ENCODE measurements at regions not wholly inside any gene's neighbourhood (a gene's known extent, or its start where the extent isn't known, plus 50 kb on each side); places are given as distances from the start of the nearest gene placed in this dataset.
A peak's percentile ranks its signal among the peaks of the same experiment; 100 is the strongest.
"Not testable (repeated sequence)": the region's sequence is repeated elsewhere in the genome, so short reads cannot be mapped to it uniquely, and the experiment has no call there.

DNA sequence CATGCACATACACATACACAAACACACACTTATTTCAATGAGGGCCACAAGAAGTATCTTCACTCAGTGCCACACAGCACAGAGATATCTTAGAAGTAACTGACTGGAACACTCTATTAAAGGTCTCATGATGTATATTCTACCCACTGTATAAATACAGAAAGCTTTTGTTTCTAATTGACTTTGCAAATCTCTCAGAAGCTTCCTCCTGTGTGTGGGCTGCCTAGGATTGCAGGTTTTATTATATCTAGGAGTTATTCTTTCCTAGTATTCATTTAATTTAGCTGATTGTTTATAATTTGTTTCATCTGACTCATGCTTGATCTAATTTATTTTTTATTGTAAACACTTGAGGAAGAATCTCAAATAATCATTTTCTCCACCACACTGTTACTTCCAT lies 262.4 kb upstream of the ACTBL2 start:
- no peak for DNase-seq (ENCODE audit: low spot score)

DNA sequence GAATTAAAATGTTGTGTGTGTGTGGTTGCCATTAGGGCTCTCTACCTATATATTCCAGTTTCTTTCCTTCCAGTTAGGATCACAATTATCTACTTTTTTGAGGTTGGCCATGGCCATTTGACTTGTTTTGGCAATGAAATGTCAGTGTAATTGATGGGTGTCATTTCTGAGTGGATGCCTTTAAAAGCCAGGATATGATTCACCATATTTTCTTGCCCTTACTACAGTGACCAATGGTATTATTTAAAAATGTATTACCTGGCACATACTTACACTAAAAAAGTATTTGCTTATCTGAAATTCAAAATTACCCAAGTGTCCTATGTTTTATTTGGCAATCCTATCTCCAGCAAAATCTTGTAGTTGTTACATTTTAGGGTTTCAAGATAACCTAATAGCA lies 258.7 kb upstream of the ACTBL2 start:
- no peak for DNase-seq (ENCODE audit: low spot score)

GRCh38 chr5:57738787-57739186 lies 256.2 kb upstream of the ACTBL2 start:
- DNase-seq (ENCODE audit: low spot score) = no peak

DNA sequence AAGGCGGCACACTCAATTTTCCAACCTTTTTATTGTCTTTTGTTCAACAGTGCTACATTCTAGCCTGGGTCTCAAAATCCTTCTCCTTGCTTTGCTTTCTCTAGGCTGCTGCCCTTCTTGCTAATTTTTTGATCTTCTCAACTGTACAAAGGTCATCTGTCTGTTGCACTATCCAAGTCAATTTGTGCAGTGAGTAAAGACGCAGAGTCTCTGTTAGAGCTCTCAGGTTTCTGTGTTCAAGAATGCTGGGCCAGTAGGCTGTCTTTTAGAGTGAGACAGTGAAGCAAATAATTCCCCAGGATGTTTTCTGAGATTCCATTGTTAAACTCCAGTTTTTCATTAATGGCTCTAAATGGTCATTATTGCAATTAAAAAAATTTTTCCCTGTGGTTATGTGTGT lies 255.7 kb upstream of the ACTBL2 start:
- no peak for DNase-seq (ENCODE audit: low spot score)

DNA sequence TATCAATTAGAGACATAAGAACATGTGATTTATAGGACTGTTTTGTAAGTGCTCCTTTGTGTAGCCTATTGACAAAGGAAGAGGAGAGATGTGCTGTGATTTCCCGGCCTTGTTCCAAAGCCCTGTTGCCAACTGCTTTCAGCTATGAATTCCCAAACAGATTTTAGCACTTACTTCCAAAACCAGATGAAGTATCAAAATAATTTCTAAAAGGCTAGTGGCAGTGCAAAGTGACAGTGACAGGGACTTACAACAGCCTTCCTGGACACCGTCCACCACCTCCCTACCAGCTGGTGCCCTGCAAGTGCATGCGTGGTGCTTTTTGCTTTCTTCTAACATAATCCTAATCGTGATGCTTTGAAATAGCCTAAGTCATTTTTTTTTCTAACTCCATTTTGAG lies 254.1 kb upstream of the ACTBL2 start:
- DNase-seq (ENCODE audit: low spot score) = no peak

DNA sequence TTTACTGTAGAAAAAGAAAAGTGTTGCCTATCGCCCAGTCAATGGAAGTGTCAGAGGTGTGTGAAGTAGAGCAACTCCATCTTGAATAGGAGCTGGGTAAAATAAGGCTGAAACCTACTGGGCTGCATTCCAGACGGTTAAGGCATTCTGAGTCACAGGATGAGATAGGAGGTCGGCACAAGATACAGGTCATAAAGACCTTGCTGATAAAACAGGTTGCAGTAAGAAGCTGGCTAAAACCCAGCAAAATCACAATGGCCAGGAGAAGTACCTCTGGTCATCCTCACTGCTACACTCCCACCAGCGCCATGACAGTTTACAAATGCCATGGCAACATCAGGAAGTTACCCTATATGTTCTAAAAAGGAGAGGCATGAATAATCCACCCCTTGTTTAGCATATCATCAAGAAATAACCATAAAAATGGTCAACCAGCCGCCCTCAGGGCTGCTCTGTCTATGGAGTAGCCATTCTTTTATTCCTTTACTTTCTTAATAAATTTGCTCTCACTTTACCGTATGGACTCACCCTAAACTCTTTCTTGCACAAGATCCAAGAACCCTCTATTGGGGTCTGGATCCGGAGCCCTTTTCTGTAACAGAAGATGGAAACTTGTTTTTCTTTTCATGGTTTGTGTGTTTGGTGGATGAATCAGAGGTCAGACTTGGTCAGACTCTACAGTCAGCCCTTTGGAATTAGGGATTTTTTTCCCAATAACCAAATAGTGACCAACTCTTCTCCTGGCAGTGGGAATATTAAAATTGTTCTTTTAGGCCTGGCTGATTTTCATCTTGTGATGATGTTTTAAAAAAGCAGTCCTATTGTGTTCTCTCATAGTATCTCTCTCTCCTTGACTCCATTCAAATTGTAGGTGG lies 252.9 kb upstream of the ACTBL2 start:
- peak; percentile 76 for DNase-seq (ENCODE audit: low spot score)

DNA sequence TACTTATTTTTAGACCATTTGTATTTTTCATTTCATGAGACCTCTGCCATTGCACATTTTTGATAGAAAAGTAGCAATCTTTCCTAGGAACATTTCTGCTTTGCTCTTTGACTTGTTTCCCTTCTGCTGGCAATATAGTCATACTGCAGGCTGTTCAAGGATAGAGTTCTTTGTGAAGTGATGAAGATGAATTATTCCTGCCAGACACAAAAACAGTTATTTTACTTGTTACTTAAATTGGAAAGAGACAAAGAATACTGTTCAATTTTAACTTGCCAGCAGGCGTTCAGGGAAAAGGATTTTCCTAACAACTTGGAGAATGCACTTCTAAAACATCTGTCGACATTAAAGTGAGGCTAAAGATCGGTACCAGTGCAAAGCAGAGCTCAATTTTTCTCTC lies 251.7 kb upstream of the ACTBL2 start:
- DNase-seq (ENCODE audit: low spot score) = no peak

DNA sequence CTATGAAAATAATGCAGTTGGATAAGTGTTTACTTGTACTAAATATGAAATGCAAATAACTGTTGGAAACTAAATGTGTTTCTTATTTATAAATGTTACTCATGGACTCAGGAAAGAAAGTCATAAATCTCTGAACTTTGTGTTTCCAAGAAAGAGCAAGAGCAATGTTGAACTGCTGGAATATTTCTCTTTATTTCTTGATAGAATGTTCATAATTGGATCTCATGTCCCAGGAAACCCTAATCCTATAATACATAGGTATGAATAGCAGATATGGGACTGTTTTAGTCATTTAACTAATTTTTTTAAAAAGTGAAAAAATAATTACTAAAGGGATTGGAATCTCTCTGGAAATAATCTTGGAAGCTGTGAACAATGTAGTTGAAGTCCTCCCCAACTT lies 245.0 kb upstream of the ACTBL2 start:
- no peak for DNase-seq (ENCODE audit: low spot score)

DNA sequence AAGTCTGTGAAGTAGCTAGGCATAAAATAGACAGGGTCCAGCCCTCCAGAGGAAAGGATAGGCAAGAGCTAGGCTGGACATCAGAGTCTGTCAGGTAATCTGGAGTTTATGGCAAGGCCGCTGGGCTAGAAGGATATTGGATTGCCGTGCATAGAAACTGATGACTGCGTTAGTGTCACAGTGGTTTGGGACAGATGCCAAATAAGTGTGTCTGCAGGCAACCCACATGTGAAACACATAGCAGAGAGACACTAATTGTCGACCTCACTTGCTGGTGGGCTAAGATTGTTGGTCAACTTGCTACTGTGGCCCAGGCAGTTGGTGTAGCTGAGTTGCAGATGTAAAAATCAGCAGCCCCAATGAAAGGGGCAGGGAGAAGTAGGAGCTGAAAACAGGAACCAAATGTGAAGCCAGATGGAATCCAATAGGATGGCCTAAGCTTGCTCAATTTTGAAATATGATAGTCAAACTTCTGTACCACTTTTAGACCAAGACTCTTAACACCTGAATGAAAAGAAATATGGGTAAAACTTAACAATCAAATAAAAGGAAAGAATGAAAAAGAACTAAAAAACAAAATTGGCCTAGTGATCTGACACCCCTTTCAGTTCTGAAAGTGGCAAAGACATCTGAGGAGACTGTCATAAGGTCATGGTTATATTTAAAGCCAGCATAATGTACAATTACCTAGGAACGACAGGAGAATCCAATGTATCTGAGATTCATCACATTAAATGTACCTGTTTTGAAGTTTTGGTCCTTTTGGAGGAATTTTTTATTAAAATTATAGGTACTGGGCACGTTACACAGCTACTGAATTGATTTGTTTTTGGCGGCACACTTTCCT lies 243.3 kb upstream of the ACTBL2 start:
- DNase-seq (ENCODE audit: low spot score) = no peak

DNA sequence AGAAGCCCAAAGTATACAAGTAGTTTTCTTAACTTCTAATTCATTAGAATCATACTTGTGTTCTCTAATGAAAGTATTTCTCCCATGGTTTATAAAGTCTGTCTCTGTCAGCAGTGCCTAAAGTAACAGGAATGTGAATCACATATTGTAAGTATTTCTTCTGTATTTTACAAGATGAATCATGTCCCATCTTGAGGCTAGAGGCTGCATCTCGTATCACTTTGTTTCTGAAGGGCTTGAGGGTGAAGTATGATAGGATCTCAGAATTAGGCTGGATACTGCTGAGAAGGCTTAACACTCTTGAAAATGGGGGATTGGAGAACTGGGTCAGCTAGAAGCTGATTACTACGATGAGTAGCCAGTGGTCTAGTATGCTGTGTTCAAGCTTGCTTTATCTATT lies 242.2 kb upstream of the ACTBL2 start:
- peak; percentile 49 for DNase-seq (ENCODE audit: low spot score)

GRCh38 chr5:57721226-57721625 lies 238.6 kb upstream of the ACTBL2 start:
- no peak for DNase-seq (ENCODE audit: low spot score)

DNA sequence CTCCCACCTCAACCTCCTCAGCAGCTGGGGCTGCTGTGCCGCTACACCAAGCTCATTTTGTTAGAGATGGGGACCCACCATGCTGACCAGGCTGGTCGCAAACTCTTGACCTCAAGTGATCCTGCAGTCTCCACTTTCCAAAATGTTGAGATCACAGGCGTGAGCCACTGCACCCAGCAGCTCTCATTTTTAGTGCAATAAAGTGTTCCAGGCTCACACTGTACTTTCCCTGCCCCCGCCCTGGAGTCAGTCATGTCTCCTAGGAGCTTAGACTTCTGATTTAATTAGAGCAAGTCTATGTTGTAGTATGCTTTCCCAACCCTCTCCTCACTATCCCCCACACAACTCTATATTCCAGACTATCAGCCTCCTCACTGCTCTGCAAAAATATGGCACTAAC lies 238.0 kb upstream of the ACTBL2 start:
- DNase-seq (ENCODE audit: low spot score) = no peak

DNA sequence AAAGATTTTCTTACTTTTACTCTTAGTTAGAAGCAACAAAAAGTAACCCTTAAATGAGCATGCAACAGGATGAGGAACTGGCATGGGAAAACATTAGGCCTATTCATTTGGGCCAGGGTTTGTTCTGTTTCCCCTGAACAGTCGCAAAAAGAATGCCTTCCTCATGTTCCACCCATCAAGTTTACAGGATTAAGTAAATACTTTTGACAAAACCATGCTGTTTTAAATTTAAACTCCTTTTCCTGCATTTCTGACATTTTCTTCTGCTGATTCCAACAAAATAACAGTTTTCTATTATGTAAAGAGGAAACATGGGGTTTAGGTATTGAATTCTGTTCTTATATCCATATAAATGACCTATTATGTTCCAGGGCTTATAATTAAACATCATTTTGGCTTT lies 236.6 kb upstream of the ACTBL2 start:
- no peak for DNase-seq (ENCODE audit: low spot score)

DNA sequence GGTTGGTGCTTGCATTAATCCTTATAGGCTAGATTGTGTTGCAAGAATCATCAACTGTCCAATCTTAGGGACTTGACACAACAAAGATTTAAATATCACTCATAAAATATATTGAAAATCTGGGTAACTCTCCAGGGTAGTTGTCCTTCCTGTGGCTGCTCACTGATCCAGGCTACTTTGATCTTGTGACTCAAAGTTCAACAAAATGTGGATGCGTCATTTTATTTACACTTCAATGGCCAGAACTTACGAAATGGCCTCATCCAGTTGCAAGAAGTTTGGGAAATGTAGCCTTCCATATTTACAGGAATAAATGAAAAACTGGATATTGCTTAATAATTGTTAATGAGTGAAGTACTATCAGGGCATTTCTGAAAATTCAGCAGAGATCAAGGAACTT lies 235.5 kb upstream of the ACTBL2 start:
- DNase-seq (ENCODE audit: low spot score) = no peak

GRCh38 chr5:57717555-57717954 lies 234.9 kb upstream of the ACTBL2 start:
- DNase-seq (ENCODE audit: low spot score) = no peak

- no peak for DNase-seq (ENCODE audit: low spot score)
These were observed 234.1 kb upstream of the ACTBL2 start for GRCh38 chr5:57716661-57717060.

GRCh38 chr5:57715296-57715695 lies 232.7 kb upstream of the ACTBL2 start:
- no peak for DNase-seq (ENCODE audit: low spot score)

- not testable (repeated sequence) for DNase-seq (ENCODE audit: low spot score)
These were observed 230.9 kb upstream of the ACTBL2 start for GRCh38 chr5:57713535-57713934.

- DNase-seq (ENCODE audit: low spot score) = no peak
These were observed 229.3 kb upstream of the ACTBL2 start for GRCh38 chr5:57711946-57712345.

GRCh38 chr5:57711471-57711870 lies 228.9 kb upstream of the ACTBL2 start:
- no peak for DNase-seq (ENCODE audit: low spot score)

GRCh38 chr5:57710126-57710525 lies 227.5 kb upstream of the ACTBL2 start:
- no peak for DNase-seq (ENCODE audit: low spot score)

GRCh38 chr5:57705769-57706168 lies 223.2 kb upstream of the ACTBL2 start:
- DNase-seq (ENCODE audit: low spot score) = no peak

DNA sequence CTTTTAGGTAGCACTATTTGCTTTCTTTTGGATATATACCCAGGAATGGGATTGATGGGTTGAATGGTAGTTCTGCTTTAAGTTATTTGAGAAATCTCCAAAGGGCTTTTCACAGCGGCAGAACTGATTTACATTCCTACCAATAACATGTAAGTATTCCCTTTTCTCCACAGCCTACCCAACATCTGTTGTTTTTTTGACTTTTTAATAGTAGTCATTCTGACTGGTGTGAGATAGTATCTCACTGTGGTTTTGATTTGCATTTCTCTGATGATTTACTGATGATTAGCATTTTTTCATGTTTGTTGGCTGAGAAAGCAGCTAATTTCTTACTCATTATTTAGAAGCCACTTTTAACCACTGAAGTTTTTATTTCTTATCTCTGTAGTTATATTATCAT lies 221.1 kb upstream of the ACTBL2 start:
- DNase-seq (ENCODE audit: low spot score) = no peak

All from GM03348 (cell line).